ENCODE measurements at regions not wholly inside any gene's neighbourhood (a gene's known extent, or its start where the extent isn't known, plus 50 kb on each side); places are given as distances from the start of the nearest gene placed in this dataset.

DNA sequence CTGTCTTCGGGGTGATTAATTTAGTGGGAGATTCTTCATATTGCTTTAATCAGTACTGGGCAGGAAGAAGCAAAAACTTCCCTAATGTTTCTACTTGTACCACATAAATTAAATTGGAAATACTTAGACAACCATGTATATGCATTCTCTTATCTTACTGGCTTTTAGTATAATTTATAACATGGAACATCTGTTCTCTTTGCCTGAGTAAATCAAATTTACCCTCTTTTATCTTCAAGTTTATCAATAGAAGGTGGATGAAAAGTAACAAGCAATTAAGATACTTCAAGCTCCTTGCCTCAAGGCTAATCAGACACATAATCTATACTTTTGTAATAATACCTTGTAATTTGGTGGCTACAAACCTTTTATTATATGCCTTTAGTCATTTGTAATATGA, 274.4 kb upstream of the ARX start:
- no peaks in the 10 kb centered on the region for H3K36me3 ChIP-seq (replicated peaks in 1 of 2; ENCODE audit: control insufficient read depth in 1 of 2, insufficient read depth in 2 of 2, low read length in 1 of 2)
- H3K9me2 ChIP-seq = no peaks in the 10 kb centered on the region
- H2AFZ ChIP-seq (ENCODE audit: low read depth) = no peak overlapping the region
- WGBS (ENCODE audit: low lambda C conversion rate) = 4% methylated on average over 1 of the region's 1 CpG
- no peaks in the 10 kb centered on the region for H3K79me2 ChIP-seq (ENCODE audit: insufficient read depth)
- no peak overlapping the region for H3K9ac ChIP-seq
- no peak overlapping the region for H3K27ac ChIP-seq (ENCODE audit: low read depth in 2 of 2, low read length in 1 of 2)
- no peak overlapping the region for H3K4me3 ChIP-seq (ENCODE audit: low read depth in 2 of 2, low read length in 1 of 2)
- no peaks in the 10 kb centered on the region for H3K27me3 ChIP-seq (ENCODE audit: insufficient read depth)
- H3F3A ChIP-seq (replicated peaks; ENCODE audit: insufficient read depth) = no peaks in the 10 kb centered on the region
- ChIA-PET CTCF (interaction anchor here (0.8 kb wide), 1 partner anchor 82 kb away, joined by 3 read pairs; no protein-coding TSS in a partner anchor), POLR2A (no interaction called here)
- no peaks in the 10 kb centered on the region; a peak in 1 of 4 replicates for H3K4me1 ChIP-seq (ENCODE audit: control insufficient read depth in 1 of 2, insufficient read depth in 2 of 2, low read depth in 1 of 2, low read length in 1 of 2)
- no peaks in the 10 kb centered on the region for H4K20me1 ChIP-seq (ENCODE audit: insufficient read depth)
- no peaks in the 10 kb centered on the region for H3K9me3 ChIP-seq
- DNase-seq = peak; percentile 27
- H3K4me2 ChIP-seq = no peak overlapping the region
- TF ChIP-seq, protein P1, sequence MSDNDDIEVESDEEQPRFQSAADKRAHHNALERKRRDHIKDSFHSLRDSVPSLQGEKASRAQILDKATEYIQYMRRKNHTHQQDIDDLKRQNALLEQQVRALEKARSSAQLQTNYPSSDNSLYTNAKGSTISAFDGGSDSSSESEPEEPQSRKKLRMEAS (IDR thresholded peaks at IDR 0.05; ENCODE audit: low read depth) = no peak
- TF ChIP-seq RXRA (IDR thresholded peaks at IDR 0.05; ENCODE audit: borderline replicate concordance, low read depth) (no peak), EP300 (IDR thresholded peaks at IDR 0.05; ENCODE audit: borderline replicate concordance in 1 of 2, low read depth in 1 of 2, low read length in 1 of 2) (peak in 1 of 2 experiments; percentile 56; a peak in 2 of 4 replicates), RFX5 (IDR thresholded peaks at IDR 0.05; ENCODE audit: low read length) (no peak), MXI1 (IDR thresholded peaks at IDR 0.05; ENCODE audit: low read depth, low read length) (no peak), YY1 (IDR thresholded peaks at IDR 0.05; ENCODE audit: low read depth) (no peak), GABPA (IDR thresholded peaks at IDR 0.05; ENCODE audit: low read depth) (no peak), GATA2 (CRISPR knock-in tag; IDR thresholded peaks at IDR 0.05) (peak; percentile 80), POLR2AphosphoS5 (IDR thresholded peaks at IDR 0.05; ENCODE audit: low read depth, low read length) (no peak), NFIC (IDR thresholded peaks at IDR 0.05; ENCODE audit: borderline replicate concordance) (no peak), SIN3A (IDR thresholded peaks at IDR 0.05; ENCODE audit: borderline replicate concordance, low read depth, low read length) (no peak), FOXJ3 (CRISPR knock-in tag; IDR thresholded peaks at IDR 0.05) (no peak), EZH2phosphoT487 (IDR thresholded peaks at IDR 0.05; ENCODE audit: borderline replicate concordance, low read depth) (no peak), MEF2A (IDR thresholded peaks at IDR 0.05; ENCODE audit: borderline replicate concordance, low read depth) (no peak), TEAD4 (IDR thresholded peaks at IDR 0.05; ENCODE audit: borderline replicate concordance, insufficient read depth) (no peak), RAD21 (IDR thresholded peaks at IDR 0.05; ENCODE audit: low read length) (no peak), JUND (IDR thresholded peaks at IDR 0.05) (no peak), NRF1 (IDR thresholded peaks at IDR 0.05; ENCODE audit: low read depth, low read length) (no peak), TCF12 (IDR thresholded peaks at IDR 0.05) (no peak), SMC3 (IDR thresholded peaks at IDR 0.05; ENCODE audit: low read depth, low read length) (no peak), FOSL2 (IDR thresholded peaks at IDR 0.05; ENCODE audit: borderline replicate concordance, low read depth) (no peak)
- TF ChIP-seq, protein P2, sequence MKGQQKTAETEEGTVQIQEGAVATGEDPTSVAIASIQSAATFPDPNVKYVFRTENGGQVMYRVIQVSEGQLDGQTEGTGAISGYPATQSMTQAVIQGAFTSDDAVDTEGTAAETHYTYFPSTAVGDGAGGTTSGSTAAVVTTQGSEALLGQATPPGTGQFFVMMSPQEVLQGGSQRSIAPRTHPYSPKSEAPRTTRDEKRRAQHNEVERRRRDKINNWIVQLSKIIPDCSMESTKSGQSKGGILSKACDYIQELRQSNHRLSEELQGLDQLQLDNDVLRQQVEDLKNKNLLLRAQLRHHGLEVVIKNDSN (IDR thresholded peaks at IDR 0.05; ENCODE audit: borderline replicate concordance, low read depth) = no peak
- TF ChIP-seq, protein P3, sequence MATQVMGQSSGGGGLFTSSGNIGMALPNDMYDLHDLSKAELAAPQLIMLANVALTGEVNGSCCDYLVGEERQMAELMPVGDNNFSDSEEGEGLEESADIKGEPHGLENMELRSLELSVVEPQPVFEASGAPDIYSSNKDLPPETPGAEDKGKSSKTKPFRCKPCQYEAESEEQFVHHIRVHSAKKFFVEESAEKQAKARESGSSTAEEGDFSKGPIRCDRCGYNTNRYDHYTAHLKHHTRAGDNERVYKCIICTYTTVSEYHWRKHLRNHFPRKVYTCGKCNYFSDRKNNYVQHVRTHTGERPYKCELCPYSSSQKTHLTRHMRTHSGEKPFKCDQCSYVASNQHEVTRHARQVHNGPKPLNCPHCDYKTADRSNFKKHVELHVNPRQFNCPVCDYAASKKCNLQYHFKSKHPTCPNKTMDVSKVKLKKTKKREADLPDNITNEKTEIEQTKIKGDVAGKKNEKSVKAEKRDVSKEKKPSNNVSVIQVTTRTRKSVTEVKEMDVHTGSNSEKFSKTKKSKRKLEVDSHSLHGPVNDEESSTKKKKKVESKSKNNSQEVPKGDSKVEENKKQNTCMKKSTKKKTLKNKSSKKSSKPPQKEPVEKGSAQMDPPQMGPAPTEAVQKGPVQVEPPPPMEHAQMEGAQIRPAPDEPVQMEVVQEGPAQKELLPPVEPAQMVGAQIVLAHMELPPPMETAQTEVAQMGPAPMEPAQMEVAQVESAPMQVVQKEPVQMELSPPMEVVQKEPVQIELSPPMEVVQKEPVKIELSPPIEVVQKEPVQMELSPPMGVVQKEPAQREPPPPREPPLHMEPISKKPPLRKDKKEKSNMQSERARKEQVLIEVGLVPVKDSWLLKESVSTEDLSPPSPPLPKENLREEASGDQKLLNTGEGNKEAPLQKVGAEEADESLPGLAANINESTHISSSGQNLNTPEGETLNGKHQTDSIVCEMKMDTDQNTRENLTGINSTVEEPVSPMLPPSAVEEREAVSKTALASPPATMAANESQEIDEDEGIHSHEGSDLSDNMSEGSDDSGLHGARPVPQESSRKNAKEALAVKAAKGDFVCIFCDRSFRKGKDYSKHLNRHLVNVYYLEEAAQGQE (IDR thresholded peaks at IDR 0.05; ENCODE audit: low read depth, low read length) = no peak
- TF ChIP-seq, protein P4, sequence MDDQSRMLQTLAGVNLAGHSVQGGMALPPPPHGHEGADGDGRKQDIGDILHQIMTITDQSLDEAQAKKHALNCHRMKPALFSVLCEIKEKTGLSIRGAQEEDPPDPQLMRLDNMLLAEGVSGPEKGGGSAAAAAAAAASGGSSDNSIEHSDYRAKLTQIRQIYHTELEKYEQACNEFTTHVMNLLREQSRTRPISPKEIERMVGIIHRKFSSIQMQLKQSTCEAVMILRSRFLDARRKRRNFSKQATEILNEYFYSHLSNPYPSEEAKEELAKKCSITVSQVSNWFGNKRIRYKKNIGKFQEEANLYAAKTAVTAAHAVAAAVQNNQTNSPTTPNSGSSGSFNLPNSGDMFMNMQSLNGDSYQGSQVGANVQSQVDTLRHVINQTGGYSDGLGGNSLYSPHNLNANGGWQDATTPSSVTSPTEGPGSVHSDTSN (IDR thresholded peaks at IDR 0.05) = no peak
- TF ChIP-seq, protein P5, sequence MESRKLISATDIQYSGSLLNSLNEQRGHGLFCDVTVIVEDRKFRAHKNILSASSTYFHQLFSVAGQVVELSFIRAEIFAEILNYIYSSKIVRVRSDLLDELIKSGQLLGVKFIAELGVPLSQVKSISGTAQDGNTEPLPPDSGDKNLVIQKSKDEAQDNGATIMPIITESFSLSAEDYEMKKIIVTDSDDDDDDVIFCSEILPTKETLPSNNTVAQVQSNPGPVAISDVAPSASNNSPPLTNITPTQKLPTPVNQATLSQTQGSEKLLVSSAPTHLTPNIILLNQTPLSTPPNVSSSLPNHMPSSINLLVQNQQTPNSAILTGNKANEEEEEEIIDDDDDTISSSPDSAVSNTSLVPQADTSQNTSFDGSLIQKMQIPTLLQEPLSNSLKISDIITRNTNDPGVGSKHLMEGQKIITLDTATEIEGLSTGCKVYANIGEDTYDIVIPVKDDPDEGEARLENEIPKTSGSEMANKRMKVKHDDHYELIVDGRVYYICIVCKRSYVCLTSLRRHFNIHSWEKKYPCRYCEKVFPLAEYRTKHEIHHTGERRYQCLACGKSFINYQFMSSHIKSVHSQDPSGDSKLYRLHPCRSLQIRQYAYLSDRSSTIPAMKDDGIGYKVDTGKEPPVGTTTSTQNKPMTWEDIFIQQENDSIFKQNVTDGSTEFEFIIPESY (IDR thresholded peaks at IDR 0.05; ENCODE audit: borderline replicate concordance, low read depth) = no peak
- TF ChIP-seq, protein P6, sequence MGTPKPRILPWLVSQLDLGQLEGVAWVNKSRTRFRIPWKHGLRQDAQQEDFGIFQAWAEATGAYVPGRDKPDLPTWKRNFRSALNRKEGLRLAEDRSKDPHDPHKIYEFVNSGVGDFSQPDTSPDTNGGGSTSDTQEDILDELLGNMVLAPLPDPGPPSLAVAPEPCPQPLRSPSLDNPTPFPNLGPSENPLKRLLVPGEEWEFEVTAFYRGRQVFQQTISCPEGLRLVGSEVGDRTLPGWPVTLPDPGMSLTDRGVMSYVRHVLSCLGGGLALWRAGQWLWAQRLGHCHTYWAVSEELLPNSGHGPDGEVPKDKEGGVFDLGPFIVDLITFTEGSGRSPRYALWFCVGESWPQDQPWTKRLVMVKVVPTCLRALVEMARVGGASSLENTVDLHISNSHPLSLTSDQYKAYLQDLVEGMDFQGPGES (IDR thresholded peaks at IDR 0.05; ENCODE audit: low read depth, low read length) = no peak
